ENCODE measurements at regions not wholly inside any gene's neighbourhood (a gene's known extent, or its start where the extent isn't known, plus 50 kb on each side); places are given as distances from the start of the nearest gene placed in this dataset.

DNA sequence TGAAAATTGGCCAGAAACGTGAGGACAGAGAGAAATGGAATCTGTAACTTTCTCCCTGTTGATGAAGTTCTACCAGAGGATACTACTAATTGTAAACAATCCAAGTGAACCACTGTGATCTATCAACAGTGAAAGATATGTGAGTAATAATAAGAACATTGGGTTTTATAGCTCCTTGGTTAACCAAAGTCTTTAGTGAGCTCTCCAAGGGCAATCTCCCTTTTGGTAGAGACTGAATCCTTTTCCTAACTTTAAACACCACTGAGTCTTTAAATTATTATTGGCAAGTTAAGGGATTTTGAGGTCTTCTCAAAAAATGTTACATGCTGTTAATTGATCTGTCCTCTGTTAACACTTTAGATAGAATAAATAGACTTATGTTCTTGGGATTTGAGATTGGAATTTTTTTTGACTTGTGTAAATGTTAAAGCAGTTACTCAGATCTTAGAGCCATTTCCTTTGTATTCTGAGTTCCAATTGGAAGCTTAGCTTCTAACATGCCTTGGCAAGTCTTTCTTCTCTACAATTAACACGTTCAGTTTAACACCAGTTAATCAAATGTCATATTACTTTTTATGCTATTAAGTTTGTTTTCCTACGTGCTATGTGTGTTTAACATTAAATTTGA lies 338.2 kb upstream of the DDHD1 start:
- TF ChIP-seq, protein P1, sequence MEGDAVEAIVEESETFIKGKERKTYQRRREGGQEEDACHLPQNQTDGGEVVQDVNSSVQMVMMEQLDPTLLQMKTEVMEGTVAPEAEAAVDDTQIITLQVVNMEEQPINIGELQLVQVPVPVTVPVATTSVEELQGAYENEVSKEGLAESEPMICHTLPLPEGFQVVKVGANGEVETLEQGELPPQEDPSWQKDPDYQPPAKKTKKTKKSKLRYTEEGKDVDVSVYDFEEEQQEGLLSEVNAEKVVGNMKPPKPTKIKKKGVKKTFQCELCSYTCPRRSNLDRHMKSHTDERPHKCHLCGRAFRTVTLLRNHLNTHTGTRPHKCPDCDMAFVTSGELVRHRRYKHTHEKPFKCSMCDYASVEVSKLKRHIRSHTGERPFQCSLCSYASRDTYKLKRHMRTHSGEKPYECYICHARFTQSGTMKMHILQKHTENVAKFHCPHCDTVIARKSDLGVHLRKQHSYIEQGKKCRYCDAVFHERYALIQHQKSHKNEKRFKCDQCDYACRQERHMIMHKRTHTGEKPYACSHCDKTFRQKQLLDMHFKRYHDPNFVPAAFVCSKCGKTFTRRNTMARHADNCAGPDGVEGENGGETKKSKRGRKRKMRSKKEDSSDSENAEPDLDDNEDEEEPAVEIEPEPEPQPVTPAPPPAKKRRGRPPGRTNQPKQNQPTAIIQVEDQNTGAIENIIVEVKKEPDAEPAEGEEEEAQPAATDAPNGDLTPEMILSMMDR (IDR thresholded peaks at IDR 0.05) = no peak
- no peak for TF ChIP-seq POLR2A (IDR thresholded peaks at IDR 0.05)
